ENCODE measurements at regions not wholly inside any gene's neighbourhood (a gene's known extent, or its start where the extent isn't known, plus 50 kb on each side); places are given as distances from the start of the nearest gene placed in this dataset.

GRCh38 chr5:174173766-174174165 is 128.3 kb downstream of the NSG2 start:
- FAIRE-seq = no peak
- no peak for TF ChIP-seq CTCF (IDR thresholded peaks at IDR 0.05; ENCODE audit: insufficient read depth, missing control alignments)
- DNase-seq (ENCODE audit: insufficient read length, low spot score) = no peak

- DNase-seq (ENCODE audit: insufficient read length, low spot score) (no peak), FAIRE-seq (no peak)
- TF ChIP-seq CTCF (IDR thresholded peaks at IDR 0.05; ENCODE audit: insufficient read depth, missing control alignments) = no peak
These were observed 130.3 kb downstream of the NSG2 start for GRCh38 chr5:174175716-174176268.

GRCh38 chr5:174176511-174176910 is 131.0 kb downstream of the NSG2 start:
- DNase-seq (ENCODE audit: insufficient read length, low spot score) (no peak), FAIRE-seq (no peak)
- TF ChIP-seq CTCF (IDR thresholded peaks at IDR 0.05; ENCODE audit: insufficient read depth, missing control alignments) = no peak

- no peak for TF ChIP-seq CTCF (IDR thresholded peaks at IDR 0.05; ENCODE audit: insufficient read depth, missing control alignments)
- no peak for FAIRE-seq
- no peak for DNase-seq (ENCODE audit: insufficient read length, low spot score)
These were observed 132.0 kb downstream of the NSG2 start for GRCh38 chr5:174177531-174177930.

- no peak for DNase-seq (ENCODE audit: insufficient read length, low spot score)
- no peak for TF ChIP-seq CTCF (IDR thresholded peaks at IDR 0.05; ENCODE audit: insufficient read depth, missing control alignments)
- no peak for FAIRE-seq
These were observed 132.6 kb downstream of the NSG2 start for GRCh38 chr5:174177976-174178605.

GRCh38 chr5:174180639-174181038 is 135.1 kb downstream of the NSG2 start:
- FAIRE-seq = no peak
- TF ChIP-seq CTCF (IDR thresholded peaks at IDR 0.05; ENCODE audit: insufficient read depth, missing control alignments) = no peak
- no peak for DNase-seq (ENCODE audit: insufficient read length, low spot score)

GRCh38 chr5:174182111-174182510 is 136.6 kb downstream of the NSG2 start:
- FAIRE-seq = no peak
- no peak for DNase-seq (ENCODE audit: insufficient read length, low spot score)
- no peak for TF ChIP-seq CTCF (IDR thresholded peaks at IDR 0.05; ENCODE audit: insufficient read depth, missing control alignments)

Measured in D721Med (cell line).